ENCODE measurements at regions not wholly inside any gene's neighbourhood (a gene's known extent, or its start where the extent isn't known, plus 50 kb on each side); places are given as distances from the start of the nearest gene placed in this dataset.
"Not testable (repeated sequence)": the region's sequence is repeated elsewhere in the genome, so short reads cannot be mapped to it uniquely, and the experiment has no call there.

DNA sequence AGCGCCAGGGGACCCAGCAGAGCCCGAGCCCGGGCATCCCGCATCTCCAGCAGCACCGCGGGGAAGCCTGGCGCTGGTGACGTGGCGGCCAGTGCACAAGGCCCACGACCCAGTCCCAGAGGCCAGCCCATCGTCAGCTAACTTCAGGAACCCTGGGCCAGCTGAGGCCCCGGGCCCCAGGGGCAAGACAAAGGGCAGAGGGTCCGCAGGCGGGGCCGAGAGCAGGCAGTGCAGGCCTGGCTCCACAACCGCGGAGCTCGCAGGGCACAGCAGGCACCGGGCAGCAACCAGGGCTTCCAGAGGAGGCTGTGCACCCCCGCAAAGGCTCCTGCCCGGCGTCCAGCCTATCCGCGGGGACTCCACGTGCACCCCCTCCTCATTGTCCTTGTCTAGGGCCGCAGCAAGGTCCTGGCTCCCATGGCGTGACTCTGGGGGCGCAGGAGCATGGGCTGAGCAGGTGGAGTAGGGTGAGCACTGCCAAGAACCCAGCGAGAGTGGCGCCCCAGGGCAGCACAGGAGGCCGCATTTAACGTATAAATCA lies 352.5 kb downstream of the KCNJ18 start:
- H3K27me3 ChIP-seq; H3K4me1 ChIP-seq; H3K27ac ChIP-seq; H3K4me3 ChIP-seq; H4K20me1 ChIP-seq; H3K4me2 ChIP-seq; H3K9ac ChIP-seq; H3K36me3 ChIP-seq; H3K9me3 ChIP-seq (replicated peaks in 1 of 11): not testable (repeated sequence)

DNA sequence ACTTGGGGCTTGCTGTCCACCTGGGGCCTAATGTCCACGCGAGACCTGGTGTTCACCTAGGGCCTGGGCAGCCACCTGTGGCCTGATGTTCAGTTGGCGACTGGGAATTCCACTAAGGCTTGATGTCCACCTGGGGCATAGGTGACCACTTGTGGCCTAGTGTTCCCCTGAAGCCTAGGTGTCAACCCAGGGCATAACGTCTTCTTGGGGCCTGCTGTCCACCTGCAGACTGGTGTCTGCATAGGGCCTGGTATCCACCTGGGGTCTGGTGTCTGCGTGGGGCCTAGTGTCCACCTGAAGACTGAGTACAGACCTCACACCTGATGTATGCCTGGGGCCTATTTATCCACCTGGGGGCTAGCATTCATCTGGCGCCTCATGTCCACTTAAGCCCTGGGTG lies 355.2 kb downstream of the KCNJ18 start:
- not testable (repeated sequence) for H3K36me3 ChIP-seq; H3K9me3 ChIP-seq (replicated peaks in 1 of 11); H3K4me2 ChIP-seq; H3K27ac ChIP-seq; H3K9ac ChIP-seq; H3K4me3 ChIP-seq; H3K4me1 ChIP-seq; H3K27me3 ChIP-seq; H4K20me1 ChIP-seq

DNA sequence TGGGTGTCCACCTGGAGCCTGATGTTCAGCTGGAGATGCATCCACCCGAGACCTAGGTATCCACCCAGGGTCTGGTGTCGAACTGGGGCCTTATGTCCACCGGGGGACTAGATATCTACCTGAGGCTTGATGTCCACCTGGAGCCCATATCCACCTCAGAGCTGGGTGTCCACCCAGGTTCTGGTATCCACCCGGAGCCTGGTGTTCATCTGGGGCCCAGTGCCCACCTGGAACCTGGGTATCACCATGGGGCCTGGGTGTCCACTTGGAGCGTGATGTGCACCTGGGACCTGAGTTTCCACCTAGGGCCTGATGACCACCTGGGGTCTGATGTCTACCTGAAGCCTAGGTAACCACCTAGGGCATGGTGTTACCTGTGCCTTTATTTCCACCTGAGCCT lies 355.9 kb downstream of the KCNJ18 start:
- H4K20me1 ChIP-seq; H3K36me3 ChIP-seq; H3K4me2 ChIP-seq; H3K27ac ChIP-seq; H3K4me3 ChIP-seq; H3K9ac ChIP-seq; H3K27me3 ChIP-seq; H3K4me1 ChIP-seq; H3K9me3 ChIP-seq (replicated peaks in 1 of 11): not testable (repeated sequence)

DNA sequence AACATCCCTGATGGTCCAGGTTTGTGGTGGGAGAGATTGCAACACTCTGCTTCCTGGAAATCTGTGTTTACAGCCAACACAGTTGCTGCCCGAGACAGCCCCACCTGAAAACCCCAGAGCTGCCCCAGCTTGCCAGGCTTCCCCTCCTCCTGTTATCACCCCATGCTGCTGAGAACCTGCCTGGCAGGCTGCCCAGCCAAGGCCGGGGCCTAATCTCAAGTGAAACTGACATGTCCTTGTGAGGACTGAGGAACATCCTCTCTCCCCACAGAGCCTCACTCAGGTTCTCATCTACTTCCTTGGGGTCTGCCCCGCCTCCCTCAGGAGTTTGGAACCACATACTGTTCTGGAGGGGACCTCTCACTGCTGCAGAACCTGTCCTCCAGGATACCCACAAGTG lies 358.4 kb downstream of the KCNJ18 start:
- H3K4me2 ChIP-seq; H3K9me3 ChIP-seq (replicated peaks in 1 of 11); H3K27me3 ChIP-seq; H4K20me1 ChIP-seq; H3K27ac ChIP-seq; H3K4me1 ChIP-seq; H3K36me3 ChIP-seq; H3K9ac ChIP-seq; H3K4me3 ChIP-seq: not testable (repeated sequence)

DNA sequence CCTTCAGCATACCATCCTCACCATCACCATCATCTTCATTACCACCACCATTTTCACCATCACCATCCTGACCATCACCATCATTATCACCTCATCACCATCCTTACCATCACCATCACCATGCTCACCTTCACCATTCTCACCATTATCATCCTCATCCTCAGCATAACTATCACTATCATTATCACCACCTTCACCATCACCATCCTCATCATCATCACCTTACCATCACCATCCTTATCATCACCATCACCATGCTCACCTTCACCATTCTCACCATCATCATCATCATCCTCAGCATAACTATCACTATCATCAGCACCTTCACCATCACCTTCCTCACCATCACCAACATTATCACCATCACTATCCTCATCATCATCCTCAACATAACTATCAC lies 360.4 kb downstream of the KCNJ18 start:
- not testable (repeated sequence) for H3K27me3 ChIP-seq, H3K4me3 ChIP-seq, H3K9ac ChIP-seq

DNA sequence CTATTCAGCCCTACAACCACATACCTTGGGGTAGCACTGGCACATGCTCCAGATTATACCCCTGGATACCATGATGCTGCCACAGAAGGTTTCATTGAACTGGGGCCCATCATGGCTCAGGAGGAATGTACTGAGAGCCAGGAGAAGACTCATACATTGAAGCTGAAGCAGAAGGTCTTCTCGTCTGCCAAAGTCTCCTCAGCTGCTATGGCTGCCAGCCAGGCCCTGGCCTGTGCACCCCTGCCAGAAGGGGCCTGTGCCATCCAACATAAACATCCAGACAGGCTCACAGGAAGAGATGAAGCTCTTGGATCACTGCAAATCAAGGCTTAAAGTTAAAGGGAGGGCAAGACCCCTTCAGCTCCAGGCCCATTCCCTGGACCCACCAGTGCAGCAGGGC lies 364.2 kb downstream of the KCNJ18 start:
- not testable (repeated sequence) for H4K20me1 ChIP-seq; H3K4me3 ChIP-seq; H3K36me3 ChIP-seq; H3K4me2 ChIP-seq; H3K27ac ChIP-seq; H3K4me1 ChIP-seq; H3K27me3 ChIP-seq; H3K9ac ChIP-seq; H3K9me3 ChIP-seq (replicated peaks in 1 of 11)

More for the DNA sequence above, 360.4 kb downstream of the KCNJ18 start:
- not testable (repeated sequence) for H3K4me2 ChIP-seq; H3K4me1 ChIP-seq; H3K9me3 ChIP-seq (replicated peaks in 1 of 11); H3K36me3 ChIP-seq; H4K20me1 ChIP-seq; H3K27ac ChIP-seq

DNA sequence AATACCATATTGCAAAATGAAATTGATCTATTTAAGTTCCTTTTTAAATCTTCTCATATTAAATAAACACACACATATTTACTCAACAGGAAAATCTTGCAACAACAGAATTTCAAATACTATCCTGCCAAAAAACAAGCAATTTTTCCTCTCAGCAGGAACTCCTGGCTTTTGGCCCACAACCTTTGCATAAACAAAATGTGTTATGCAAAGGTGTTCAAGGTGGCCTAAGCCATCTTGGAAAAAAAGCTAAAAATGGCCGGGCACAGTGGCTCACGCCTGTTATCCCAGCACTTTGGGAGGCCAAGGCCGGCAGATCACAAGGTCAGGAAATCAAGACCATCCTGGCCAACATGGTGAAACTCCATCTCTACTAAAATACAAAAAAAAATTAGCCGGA lies 383.6 kb downstream of the KCNJ18 start:
- H3K4me3 ChIP-seq: not testable (repeated sequence)

DNA sequence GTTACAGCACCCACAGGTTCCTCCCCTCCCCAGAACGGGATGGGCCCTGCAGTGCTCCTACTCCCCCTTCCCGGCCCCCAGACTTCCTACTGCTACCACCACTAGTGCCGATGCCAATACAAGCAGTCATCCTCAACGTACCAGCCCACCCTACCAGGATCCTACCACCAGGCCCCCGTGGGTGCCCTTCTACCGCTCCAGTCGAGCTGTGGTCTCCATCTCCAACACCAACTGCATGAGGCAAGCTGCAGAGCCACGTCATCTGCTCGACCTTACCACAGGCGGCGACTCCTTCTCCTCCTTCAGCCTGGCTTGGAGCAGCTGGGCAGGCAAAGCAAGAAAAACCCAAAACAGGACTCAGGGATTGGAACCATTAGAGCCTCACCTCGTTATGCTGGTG lies 396.3 kb downstream of the KCNJ18 start:
- not testable (repeated sequence) for H3K27me3 ChIP-seq; H3K4me2 ChIP-seq; H3K27ac ChIP-seq; H3K4me3 ChIP-seq; H3K4me1 ChIP-seq; H4K20me1 ChIP-seq; H3K36me3 ChIP-seq; H3K9ac ChIP-seq; H3K9me3 ChIP-seq (replicated peaks in 1 of 11)

More for the DNA sequence above, 383.6 kb downstream of the KCNJ18 start:
- not testable (repeated sequence) for H3K27ac ChIP-seq; H3K9ac ChIP-seq; H3K27me3 ChIP-seq; H3K36me3 ChIP-seq; H3K4me2 ChIP-seq; H3K9me3 ChIP-seq (replicated peaks in 1 of 11); H4K20me1 ChIP-seq; H3K4me1 ChIP-seq

DNA sequence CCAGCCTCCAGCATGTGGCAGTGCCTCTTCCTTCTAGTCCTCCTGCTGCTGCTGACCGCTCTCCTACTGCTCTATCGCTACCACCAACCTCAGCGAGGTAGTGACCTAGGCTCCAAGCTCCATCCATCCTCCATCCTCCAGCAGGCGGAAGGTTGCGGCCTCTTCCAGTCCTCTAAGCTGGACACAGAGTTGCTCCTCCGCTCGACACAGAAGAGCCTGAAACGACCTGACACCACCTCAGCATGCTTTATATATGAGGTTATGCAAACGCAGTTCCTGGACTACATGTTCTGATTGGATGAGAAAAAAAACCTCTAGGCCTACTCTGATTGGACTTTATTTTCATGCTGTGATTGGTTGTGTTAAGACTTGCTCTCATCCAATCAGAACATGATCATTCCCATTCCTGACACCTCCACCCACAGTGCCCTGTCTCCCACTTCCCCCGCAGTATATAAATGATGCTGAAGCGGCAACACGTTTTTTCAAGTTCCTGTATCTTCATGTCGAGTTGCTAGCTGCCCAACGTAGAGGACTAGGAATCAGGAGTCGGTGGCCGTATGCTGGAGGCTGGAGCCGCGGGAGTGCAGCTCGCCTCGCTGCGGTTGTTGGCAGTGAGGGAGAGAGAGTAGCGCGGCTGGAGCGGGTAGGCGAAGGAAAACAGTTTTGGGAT lies 398.1 kb downstream of the KCNJ18 start:
- Histone ChIP-seq H3K9me3 (replicated peaks in 1 of 11) (no peaks in the 10 kb centered on the region), H3K9ac (no peak overlapping the region), H3K4me2 (no peak overlapping the region), H3K27me3 (no peaks in the 10 kb centered on the region), H4K20me1 (no peaks in the 10 kb centered on the region), H3K4me3 (no peak overlapping the region), H3K36me3 (no peaks in the 10 kb centered on the region), H3K27ac (no peak overlapping the region), H3K4me1 (no peaks in the 10 kb centered on the region)
- no peak for TF ChIP-seq Cebpa-rat (IDR thresholded peaks at IDR 0.05)

DNA sequence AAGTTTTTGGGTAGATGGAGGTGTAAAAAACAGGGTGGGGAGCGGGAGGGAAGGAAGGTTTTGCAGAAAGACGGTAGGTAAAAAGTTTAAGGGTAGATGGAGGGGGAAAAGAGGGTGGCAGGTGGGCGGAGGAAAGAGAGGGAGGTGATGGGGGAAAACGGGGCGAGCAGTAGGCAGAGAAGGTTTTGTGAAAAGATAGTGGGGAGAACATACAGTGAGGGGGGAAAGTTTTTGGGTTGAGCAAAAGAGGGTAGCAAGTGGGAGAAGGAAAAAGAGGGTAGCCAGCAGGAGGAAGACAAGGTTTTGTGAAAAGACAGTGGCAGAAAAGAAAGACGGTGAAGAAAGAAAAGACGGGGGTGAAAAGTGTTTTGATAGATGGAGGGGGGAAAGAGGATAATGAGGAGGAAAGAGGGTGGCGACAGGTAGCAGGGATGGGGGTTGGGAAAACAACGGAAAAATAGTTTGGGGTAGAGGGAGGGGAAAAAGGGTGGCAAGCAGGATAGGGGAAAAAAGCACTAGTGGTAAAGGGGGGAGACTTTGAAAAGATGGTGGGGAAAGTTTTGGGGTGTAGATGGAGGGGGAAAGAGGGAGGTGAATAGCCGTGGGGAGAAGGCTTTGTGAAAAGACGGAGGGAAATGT lies 398.8 kb downstream of the KCNJ18 start:
- not testable (repeated sequence) for H3K36me3 ChIP-seq; H4K20me1 ChIP-seq; H3K27ac ChIP-seq; H3K4me3 ChIP-seq; H3K4me2 ChIP-seq; H3K9ac ChIP-seq; H3K4me1 ChIP-seq; H3K9me3 ChIP-seq (replicated peaks in 1 of 11); H3K27me3 ChIP-seq

DNA sequence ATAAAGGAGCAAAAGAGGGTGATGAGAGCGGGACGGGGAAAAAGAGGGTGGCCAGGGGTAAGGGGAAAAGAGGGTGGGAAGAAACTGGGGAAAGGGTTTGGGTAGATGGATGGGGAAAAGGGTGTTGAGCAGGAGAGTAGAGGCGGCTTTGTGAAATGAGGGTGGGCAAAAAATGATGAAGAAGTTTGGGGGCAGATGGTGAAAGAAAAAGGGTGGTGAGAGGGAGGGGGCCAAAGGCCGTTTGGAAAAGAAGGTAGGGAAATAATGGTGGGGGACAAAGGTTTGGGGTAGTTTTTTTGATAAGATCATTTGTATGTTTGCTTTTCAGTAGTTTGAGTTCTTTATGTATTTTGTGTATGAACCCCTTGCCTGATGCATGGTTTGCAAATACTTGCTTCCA lies 399.5 kb downstream of the KCNJ18 start:
- not testable (repeated sequence) for H3K9ac ChIP-seq; H3K36me3 ChIP-seq; H3K27me3 ChIP-seq; H3K4me1 ChIP-seq; H4K20me1 ChIP-seq; H3K27ac ChIP-seq; H3K4me2 ChIP-seq; H3K9me3 ChIP-seq (replicated peaks in 1 of 11); H3K4me3 ChIP-seq

DNA sequence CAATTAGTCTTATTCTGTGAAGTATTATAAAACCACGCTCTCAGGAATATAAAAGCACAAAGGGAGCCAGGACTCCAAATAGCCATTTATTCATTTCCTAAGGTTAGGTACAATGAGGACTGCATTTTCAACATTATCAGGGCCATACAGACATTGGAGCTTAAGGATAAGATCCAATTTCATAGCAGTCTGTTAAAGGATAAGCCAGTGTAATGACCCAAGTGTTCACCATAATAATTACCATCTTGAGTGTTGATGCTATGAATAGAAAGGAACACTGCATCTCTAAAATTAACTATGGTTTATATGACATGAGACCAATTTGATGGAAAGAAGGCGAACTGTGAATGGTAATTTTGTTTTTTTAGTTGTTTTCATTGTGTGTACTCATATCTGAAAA lies 403.1 kb downstream of the KCNJ18 start:
- not testable (repeated sequence) for H3K9me3 ChIP-seq (replicated peaks in 1 of 11); H4K20me1 ChIP-seq; H3K27ac ChIP-seq; H3K4me2 ChIP-seq; H3K27me3 ChIP-seq; H3K4me1 ChIP-seq; H3K36me3 ChIP-seq; H3K4me3 ChIP-seq; H3K9ac ChIP-seq

DNA sequence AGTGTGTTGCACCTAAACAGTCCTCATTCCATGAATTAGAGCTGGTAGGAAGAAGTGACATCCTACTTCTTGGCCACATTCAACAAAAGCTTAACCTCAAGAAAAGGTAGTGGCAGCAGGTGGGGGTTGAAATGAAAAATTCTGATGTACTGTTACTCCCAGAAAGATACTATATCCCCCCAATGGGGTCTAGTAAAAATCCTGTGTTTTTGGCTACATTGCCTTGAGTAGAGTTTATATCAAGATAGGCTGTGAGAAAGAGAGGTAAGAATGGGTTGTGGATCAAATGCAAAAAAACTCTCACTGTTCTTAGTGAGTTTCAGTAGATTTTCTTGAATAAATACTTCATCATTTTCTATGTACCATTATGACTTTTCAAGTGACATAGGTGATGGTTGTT lies 407.3 kb downstream of the KCNJ18 start:
- H3K4me3 ChIP-seq; H3K9me3 ChIP-seq (replicated peaks in 1 of 11); H3K36me3 ChIP-seq; H3K4me1 ChIP-seq; H3K4me2 ChIP-seq; H3K27ac ChIP-seq; H4K20me1 ChIP-seq; H3K9ac ChIP-seq; H3K27me3 ChIP-seq: not testable (repeated sequence)

All from BLaER1 treated with 17β-estradiol and CSF1 and Interleukin-3, amounts not matched to agents 10 nM and 100 nM (cell line).